Neural progenitor cell (in vitro differentiated cells): ENCODE measurements at regions not wholly inside any gene's neighbourhood (a gene's known extent, or its start where the extent isn't known, plus 50 kb on each side); places are given as distances from the start of the nearest gene placed in this dataset.

ENCODE experiments used
- EZH2 ChIP-seq: fragments of 200-600 bp; sonication (generic); IDR thresholded peaks from 2 replicates; pipeline ENCODE4 v1.6.1; 2017; ENCODE audit warnings: antibody characterized with exemption, mild to moderate bottlenecking, moderate library complexity
- TF ChIP-seq, protein P1 (sequence below): fragments of 200-600 bp; sonication (generic); IDR thresholded peaks from 2 replicates; pipeline ENCODE4 v1.5.1; 2017; ENCODE audit warnings: antibody characterized with exemption, mild to moderate bottlenecking

DNA sequence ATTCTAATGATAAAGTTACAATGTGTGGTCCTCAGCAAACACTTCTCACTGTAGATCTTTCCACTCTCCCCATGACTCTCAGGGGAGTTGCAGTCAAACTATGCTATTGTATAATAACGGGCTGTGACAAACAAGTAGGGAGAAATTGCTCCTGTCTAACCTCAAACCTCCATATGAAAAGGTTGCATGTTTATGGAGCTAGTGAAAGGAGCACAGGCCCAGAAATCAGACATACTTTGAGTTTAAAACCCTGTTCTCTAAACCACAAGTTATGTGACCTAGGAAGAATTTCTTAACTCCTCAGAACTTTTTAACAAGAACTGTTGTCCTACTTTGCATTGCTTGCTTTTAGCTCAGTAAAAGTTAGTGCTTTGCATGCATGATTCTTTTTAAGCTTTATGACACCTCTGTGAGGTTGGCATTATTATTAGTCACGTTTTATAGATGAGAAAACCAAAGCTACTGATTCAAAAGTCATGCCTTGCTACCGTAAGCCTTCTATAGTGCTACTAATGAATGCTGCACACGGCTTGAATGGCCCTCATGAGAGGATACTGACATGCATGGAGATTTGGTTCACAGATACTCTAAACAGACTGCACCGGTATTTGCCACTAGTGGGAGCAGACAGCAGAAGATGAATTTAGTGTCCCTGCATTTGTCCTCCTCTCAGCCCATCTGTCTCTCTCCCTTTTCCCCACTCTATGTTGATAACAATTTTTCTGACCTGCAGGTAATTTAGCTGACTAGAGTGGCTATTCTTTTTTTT is 129.5 kb upstream of the PCGF5 start:
- TF ChIP-seq, protein P1, sequence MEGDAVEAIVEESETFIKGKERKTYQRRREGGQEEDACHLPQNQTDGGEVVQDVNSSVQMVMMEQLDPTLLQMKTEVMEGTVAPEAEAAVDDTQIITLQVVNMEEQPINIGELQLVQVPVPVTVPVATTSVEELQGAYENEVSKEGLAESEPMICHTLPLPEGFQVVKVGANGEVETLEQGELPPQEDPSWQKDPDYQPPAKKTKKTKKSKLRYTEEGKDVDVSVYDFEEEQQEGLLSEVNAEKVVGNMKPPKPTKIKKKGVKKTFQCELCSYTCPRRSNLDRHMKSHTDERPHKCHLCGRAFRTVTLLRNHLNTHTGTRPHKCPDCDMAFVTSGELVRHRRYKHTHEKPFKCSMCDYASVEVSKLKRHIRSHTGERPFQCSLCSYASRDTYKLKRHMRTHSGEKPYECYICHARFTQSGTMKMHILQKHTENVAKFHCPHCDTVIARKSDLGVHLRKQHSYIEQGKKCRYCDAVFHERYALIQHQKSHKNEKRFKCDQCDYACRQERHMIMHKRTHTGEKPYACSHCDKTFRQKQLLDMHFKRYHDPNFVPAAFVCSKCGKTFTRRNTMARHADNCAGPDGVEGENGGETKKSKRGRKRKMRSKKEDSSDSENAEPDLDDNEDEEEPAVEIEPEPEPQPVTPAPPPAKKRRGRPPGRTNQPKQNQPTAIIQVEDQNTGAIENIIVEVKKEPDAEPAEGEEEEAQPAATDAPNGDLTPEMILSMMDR = no peak
- TF ChIP-seq EZH2 = no peak
